Dedifferentiated amniotic fluid mesenchymal stem cell (primary cell): ENCODE measurements at regions not wholly inside any gene's neighbourhood (a gene's known extent, or its start where the extent isn't known, plus 50 kb on each side); places are given as distances from the start of the nearest gene placed in this dataset.
A peak's percentile ranks its signal among the peaks of the same experiment; 100 is the strongest.

Source experiments
- DNase-seq: peaks from one replicate; pipeline ENCODE4 v3.0.0-alpha.2; 2016; ENCODE audit errors: extremely low spot score

DNA sequence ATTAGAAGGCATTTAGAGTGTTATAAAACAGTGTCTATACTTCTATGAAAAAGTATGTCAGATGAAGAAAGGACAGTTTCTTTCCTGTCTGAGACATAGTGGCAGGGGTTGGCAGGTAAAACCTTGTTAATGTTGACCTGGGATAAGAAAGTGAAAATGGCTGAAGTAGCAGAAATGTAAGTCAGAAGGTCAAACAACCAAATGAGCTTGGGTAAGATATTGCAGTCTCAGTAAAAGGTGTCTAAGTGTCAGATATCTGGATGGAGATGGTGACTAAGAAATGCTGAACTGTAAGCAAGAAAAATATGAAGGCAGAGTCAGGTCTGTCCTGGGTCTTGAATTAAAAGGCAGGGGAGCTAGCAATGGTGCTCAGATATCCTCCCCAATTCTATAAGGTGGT lies 400.3 kb downstream of the CD109 start:
- DNase-seq = no peak

DNA sequence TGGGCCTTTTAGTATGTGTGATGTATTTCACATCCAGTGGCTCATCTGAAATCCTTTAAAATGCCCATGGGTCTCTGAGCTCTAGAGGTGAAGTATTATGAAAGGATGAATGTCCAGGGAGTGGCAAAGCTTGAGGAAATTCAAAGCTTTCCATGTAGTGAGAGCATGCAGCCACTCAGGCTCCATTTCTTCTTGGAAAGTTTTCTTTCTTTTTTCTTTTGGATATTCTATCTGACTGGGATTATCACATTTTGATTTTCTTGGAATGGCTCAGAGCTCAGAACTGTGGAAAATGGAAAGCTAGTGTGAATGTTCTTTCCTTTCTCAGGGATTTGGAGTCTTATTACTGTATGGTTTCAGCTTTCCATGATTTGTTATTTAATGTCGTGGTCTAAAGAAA lies 397.4 kb downstream of the CD109 start:
- no peak for DNase-seq

DNA sequence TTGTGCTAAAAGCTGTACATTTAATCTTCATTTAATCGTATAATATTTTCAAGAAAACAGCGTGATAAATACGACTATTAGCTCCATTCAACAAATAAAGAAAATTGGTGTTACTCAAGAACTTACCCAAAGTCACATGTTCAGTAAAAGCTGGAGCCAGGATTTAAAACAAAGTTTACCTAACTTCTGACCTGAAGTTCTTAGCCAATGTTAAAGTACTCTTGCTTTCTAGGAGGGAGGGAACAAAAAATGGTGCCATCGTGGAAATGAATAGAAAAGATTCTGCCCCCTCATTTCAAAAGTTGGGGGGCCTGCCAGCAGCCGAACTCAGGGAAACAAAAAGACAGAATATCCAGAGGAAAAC lies 395.8 kb downstream of the CD109 start:
- no peak for DNase-seq

DNA sequence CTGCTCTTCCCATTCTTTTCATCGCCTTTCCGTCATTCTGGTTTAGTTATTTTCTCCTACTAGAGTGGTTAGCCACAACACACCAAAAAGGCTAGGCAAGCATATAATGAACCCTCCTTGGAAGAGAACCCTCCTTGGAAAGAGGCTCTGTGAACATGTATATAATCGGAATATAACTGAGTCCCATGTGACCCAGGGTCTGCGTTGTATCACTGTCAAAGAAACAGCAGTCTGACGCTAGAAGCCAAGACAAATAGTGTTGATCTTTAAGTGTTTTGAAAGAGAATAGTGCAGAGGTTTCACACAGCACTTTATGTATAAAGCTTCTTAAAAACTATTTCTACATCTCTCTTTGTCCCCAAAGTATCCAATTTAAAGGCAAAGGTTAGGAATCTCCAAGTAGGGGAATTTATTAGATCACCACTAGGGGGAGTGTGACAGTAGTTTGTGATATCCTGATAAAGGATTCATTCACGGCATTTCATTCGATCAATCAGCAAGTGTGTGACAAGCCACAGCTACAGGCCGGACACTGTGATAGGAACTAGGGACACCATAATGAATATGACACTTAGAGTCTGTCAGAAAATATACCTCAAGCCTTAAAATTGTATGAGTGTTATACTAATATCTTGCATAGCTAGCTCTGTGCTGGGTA lies 395.3 kb downstream of the CD109 start:
- DNase-seq = peak; percentile 47

DNA sequence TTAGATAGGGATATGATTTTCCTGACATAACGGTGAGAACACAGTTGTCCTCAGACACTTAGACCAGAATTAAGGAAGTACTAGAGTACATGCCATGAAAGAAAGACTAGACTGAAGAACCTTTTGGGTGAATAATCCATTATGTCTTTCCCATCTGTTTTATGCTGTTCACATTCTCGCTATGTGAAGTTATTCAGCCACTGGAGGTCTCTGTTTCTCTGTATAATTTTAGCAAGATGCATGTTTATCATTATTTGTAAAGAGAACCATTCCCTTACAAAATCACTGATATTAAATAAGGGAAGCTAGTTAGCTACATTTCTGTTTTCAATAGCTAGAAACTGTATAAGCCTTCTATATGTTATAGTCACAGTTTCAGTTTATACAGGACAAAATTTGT lies 391.9 kb downstream of the CD109 start:
- peak; percentile 72 for DNase-seq

DNA sequence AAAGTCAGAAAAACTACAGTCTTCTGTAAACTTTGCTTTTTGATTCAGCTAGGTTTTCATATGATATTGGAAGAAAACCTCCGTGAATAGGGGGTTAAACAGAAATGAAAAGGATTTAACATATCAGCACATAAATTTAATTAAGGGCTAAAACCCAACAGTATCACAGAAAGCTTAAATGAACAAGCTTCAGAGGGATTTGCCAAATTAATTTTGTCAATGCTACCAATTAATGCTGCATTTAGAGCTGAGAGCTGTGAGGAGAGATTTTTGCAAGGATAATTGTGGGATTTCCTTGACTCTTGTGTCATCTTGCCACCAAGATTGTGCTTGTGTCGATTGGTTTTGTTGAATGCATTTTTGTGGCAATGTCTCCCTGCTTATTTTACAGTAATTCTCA lies 379.9 kb downstream of the CD109 start:
- no peak for DNase-seq

DNA sequence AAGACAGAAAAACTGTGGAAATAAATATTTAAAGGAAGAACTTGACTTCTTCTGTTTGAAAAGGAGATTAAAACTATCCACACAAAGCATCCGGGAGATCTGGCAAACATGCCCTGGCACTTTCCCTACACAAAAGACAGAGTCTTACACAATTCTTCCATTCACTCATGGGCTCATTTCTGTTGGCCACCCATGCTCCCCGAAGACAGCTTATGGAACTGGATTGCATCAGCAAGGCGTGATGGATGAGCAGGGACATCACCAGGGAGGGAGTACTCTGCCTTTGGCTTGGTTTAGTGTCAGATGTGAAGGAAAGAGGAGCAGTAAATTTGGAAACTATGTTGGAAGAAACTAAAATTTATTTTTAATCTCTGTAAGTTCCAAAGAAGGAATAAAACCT lies 379.3 kb downstream of the CD109 start:
- no peak for DNase-seq

DNA sequence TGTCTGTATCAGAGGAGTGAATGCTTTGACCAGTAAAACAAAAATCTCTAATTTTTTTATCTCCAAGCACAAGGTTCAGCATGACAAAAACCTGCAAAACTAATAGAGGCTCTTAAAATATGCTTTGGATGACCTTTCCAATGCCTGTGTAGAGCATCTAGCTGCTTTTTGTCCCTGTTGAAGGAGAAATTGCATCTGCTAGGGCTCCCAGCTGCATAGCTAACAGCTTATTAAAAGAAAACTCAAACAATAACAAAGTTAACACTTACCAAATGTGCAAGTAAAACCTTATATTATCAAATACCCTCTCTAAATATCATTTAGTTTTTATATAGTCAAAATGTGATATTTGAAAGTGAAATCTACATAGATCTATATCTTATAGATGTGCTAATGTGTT lies 378.6 kb downstream of the CD109 start:
- DNase-seq = no peak

DNA sequence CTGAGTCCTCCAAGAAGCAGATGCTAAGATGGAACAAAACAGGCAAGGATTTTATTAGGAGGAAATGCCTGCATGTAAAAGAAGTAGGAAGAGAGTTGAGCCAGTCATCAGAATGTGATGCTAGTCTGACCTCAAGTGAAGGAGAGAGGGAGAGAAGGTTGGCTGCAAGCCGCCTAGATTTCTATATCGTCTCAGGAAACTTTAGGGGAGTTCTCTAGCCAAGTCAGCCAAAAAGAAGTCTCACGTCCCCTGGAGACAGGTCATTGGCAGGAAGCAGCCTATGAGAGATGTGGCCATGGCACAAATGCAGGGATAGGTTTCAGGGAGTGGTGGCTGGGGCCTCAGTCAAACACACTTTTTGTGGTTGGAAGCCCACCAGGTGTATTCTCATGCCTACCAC lies 378.0 kb downstream of the CD109 start:
- no peak for DNase-seq

DNA sequence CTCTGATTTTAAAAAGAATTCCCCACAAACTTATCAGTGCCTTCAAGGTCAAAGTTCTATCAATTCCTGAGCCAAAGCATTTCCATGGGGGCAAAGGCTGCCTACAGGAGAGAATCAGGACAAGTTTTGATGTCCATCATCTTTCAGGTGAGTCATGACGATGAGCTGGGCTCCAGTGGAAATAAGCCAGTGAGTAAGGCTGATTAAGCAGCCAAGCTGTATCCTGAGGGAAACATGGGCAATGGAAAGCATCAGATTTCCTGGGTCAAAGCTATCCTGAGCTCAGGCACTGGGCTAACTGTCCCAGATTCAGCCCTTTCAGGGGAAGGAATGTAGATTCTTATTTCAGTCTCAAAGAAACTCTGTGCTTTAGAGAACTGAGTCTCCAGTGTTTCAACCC lies 377.4 kb downstream of the CD109 start:
- DNase-seq = no peak

DNA sequence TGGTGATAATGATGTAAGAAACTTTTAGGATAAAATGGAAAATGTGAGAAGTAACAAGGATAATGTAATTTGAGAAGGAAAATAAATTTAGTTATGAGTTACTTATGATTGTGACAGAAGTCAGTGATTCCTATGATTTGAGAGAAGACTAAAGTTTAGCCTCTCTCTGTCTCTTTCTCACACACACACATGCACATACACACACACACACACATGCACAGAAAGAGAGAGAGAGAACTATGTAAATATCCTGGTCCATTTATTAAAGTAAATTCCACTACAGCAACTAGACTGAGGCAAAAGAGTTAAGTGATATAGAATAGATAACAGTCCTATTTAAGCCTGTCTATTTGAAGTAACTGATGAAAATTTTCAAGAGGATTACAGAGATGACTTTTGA lies 375.2 kb downstream of the CD109 start:
- no peak for DNase-seq

DNA sequence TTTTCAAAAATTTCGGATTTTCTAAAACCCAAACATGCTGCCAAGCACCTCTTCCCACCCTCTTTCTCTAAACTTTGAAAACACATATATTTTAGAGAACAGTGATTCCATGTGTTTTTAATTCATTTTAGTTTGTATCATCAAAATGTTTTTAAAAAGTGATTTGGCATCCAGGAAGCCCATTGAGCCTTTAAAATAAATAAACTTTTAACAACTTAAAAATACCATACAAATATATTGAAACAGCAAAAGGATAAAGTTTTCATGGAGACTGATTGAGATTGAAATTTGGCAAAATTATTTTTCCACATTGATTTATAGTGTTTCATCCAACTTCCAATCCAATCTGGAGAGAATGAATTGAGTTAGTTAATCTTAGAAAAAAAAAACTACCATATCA lies 374.7 kb downstream of the CD109 start:
- DNase-seq = no peak

DNA sequence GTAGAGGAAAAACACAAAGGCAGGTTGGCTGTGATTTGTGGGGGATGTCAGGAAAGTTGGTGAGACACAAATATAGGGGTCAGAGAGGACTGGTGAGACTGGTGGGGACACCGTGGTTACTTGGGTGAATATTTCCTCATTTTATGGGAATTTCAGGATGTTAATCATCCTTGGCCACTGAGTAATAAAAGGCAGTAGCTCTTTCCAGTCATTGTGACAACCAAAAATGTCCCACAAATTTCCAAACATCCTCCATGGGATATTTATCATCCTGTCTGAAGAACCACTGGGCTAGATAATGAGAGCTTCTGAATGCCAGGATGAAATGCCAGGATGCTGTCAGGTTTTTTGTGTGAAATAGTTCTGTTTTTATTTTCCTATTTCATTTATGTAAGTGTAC lies 374.1 kb downstream of the CD109 start:
- DNase-seq = no peak

DNA sequence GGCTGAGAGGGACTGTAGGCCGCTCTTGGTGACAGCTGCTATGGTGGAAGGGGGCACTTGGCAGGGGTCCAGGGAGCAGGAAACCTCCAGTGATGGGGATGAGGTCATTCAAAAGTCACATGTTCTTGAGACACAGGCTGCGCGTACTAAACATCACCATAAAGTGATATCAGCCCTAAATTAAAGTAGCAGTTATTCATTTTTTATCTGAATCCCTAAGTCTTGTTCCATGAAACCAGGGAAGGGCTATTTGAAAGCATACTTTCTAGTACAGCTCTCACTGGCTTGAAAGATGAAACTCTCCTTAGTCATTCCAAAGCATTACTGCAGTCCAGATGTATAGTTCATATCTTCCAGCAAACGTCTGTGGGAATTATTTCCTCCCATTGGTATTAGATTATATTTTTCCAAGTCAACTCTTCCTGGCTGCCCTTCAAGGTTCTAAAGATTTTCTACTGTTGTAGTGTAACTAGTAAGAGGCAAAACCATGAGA lies 373.1 kb downstream of the CD109 start:
- peak; percentile 68 for DNase-seq

DNA sequence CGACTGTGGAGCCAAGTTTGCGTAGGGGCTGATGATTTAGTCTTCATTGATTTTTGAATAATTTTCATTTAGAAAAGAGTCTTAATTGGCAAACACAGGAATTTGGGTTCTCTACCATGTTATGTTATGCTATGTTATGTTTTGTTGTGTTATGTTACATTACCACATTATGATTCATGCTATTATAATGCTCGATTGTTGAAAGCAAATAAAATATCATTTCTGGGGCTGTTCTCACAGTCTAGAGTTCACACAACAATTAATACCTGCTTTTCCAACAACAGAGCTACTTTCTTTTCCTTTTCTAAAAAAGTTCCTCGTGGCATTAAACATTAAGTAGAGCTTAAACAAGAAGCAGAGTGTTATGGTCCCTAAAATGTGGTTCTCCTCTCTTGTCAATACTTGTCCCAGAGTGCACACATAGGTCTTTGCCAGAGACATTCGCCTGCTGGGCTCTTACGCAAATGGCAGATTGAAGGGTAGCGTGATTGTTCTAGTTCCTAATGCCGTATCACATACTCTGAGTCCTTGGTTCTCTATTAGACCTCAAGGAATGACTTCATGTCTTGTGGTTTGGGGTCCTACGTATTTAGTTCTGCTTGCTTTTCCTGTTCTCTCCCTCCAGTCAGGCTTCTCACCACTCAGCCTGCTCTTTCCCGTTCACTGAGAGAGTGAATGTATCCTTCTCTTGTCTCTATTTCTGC lies 370.3 kb downstream of the CD109 start:
- DNase-seq = peak; percentile 33

DNA sequence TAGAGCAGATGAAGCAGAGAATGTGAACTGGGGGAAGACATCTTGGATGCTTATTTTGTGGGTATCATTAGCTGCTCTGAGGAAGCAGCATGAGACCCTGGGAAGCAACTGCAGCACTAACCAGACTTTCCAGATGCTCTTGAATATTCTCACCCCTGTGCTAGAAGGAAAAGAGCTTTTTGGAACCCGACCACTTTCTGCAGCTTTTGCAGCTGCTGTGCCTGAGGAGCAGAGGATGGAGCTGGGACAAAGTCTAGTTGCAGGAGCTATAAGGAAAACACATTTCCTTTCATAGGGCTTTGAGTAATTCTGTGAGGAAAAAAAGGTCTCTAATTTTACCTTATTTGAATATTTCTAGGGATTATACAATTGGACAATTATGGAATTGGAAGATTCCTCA lies 369.7 kb downstream of the CD109 start:
- no peak for DNase-seq

DNA sequence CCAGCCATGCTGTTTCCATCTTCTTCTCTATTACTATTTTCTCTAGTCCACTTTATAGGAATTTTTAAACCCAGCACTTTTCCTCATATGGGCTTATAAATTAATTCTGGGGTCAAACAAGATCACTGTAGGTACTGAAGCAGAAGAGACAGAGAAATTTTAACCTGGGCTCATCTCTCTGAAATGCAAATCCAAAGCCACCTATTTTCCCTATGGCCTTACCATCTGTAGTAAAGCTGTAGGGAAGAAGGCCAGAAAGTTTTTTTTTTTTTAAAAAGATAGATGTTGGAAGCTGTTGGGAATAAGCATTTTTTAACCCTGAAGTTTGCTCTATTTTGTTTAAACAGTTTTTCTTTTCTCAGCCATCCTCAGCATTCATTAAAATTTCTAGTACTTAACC lies 367.4 kb downstream of the CD109 start:
- no peak for DNase-seq

DNA sequence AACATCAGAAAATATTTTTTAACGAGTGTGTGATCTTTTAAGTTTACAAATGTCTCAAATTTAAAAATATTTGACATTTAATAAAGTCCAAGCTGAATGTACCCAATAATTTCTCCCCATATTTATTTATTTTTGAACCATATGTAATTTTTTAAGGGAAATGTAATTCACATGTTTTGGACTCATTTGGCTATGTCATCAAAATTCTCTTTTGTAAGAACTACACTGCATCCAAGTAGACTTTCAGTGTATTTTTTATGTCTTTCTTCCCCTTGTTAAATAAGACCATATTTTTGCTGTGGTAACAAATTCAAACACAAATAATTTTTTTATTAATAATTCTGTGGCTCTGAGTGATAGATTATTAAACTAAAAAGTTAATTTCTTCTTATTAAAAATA lies 365.2 kb downstream of the CD109 start:
- DNase-seq = no peak

DNA sequence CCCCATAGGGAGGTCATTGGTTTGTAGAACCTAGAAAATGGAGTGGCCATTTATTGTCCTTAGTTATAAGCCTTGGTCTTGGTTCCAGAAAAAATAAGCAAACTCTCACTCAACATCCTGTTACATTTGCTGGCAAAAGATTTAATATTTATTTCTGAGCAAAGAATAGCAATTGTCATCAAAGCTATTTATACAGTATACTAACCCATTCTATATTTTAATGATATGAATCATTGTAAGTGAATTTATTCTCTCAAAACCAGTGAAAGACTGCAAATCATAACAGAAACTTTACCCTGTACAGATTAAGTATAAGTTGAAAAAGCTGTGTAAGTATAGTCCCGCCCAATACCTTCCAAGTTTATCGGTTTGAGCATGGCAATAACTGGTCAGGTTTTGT lies 364.4 kb downstream of the CD109 start:
- DNase-seq = no peak

DNA sequence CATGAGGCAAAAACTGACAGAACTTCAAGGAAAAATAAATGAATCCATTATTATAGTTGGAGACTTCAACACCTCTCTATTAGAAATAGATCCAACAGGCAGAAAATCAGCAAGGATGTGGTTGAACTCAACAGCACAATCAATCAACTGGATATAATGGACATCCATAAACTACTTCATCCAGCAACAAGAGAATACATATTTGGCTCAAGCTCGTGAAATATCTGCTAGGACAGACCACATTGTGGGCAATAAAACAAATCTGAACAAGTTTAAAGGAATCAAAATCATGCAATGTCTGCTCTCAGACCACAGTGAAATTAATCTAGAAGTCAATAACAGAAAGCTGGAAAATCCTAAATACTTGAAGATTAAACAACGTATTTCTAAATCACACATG lies 362.6 kb downstream of the CD109 start:
- DNase-seq = no peak

DNA sequence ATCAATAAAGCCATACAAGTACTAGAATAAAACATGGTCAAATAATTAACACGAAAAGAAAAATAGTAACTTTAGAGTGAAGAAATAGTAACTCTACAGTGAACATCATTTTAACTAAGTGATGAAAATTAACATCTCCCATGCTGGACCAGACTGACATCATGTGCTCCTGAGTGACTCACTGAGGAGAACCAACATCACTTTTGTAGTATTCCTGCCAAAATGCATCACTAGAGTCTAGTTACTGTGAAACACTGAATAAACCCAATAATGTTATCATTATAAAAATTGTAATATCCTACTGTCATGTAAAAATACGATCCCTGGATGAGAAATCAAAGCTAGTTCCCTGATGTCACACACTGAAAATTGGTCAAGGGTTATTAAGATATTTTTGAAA lies 361.3 kb downstream of the CD109 start:
- no peak for DNase-seq

DNA sequence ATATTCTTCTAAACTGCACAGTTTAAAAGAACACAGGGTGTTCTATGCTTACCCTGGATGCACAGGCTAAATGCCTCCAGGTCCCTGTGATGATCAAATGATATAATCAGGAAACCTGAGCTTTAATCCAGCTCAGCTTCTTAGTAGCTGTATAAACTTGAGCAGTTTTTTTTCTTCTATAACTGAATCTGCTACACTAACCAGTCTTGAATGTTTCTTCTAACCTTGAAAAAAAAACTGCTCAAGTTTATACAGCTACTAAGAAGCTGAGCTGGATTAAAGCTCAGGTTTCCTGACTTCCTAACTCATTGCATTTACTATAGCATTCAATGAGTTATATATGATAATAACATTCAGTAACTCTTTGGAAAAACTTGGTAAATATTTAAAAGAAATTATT lies 358.2 kb downstream of the CD109 start:
- no peak for DNase-seq

DNA sequence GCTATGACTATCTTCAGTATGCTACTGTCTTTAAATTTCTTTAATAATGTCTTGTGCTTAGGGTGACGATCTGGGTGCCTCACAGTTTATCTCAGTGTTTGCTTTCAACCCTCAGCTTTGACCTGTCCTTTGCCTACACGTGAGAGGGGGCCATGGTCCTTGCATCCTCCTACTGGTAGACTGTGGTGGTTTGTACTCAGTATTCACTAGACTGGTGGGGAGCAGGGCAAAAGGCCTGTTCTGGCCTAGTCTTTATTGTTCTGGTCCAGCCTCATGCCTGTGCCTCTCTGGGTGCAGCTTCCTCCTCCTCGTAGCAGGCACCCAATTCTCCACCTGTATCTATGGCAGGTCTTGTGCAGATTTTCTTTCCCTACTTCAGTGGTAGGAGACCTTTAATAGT lies 354.9 kb downstream of the CD109 start:
- no peak for DNase-seq

DNA sequence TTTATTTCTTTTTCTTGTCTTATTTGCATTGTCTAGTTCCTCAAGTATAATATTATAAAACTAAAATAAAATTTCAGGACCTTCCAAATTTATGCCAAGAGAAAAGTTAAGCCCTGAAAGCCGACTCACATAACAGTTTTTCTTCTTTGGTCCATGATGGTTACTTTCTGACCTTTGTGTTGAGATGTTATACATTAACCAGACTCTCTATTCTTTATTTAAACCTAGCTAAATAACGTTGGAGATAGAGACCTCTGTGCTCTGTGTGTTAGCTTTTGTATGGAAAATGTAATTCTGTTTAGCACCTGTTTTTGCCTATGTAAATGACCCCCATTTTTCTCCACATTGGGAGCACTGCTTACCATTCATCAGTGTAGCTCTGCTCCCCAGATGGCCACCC lies 352.4 kb downstream of the CD109 start:
- no peak for DNase-seq
